ENCODE measurements at regions not wholly inside any gene's neighbourhood (a gene's known extent, or its start where the extent isn't known, plus 50 kb on each side); places are given as distances from the start of the nearest gene placed in this dataset.
"Not testable (repeated sequence)": the region's sequence is repeated elsewhere in the genome, so short reads cannot be mapped to it uniquely, and the experiment has no call there.

- no peak overlapping the region for H3K4me3 ChIP-seq (ENCODE audit: low read depth, low read length)
- no peak for TF ChIP-seq CTCF (IDR thresholded peaks at IDR 0.05; ENCODE audit: insufficient read depth, low read length)
- DNase-seq (ENCODE audit: low read depth), result no peak
Observed at GRCh38 chr2:194494401-194494800, 1162.6 kb upstream of the SLC39A10 start.

GRCh38 chr2:194491409-194492115 is 1165.5 kb upstream of the SLC39A10 start:
- DNase-seq (ENCODE audit: low read depth), result no peak
- no peak for TF ChIP-seq CTCF (IDR thresholded peaks at IDR 0.05; ENCODE audit: insufficient read depth, low read length)
- H3K4me3 ChIP-seq (ENCODE audit: low read depth, low read length), result no peak overlapping the region

GRCh38 chr2:194486326-194486725 is 1170.7 kb upstream of the SLC39A10 start:
- TF ChIP-seq CTCF (IDR thresholded peaks at IDR 0.05; ENCODE audit: insufficient read depth, low read length), result no peak
- H3K4me3 ChIP-seq (ENCODE audit: low read depth, low read length), result no peak overlapping the region
- DNase-seq (ENCODE audit: low read depth), result no peak

- H3K4me3 ChIP-seq (ENCODE audit: low read depth, low read length), result no peak overlapping the region
- no peak for DNase-seq (ENCODE audit: low read depth)
- TF ChIP-seq CTCF (IDR thresholded peaks at IDR 0.05; ENCODE audit: insufficient read depth, low read length), result no peak
Observed at GRCh38 chr2:194483041-194483440, 1174.0 kb upstream of the SLC39A10 start.

- no peak for TF ChIP-seq CTCF (IDR thresholded peaks at IDR 0.05; ENCODE audit: insufficient read depth, low read length)
- H3K4me3 ChIP-seq (ENCODE audit: low read depth, low read length), result no peak overlapping the region
Observed at GRCh38 chr2:194465641-194466040, 1191.4 kb upstream of the SLC39A10 start.

GRCh38 chr2:194464964-194465638 is 1191.9 kb upstream of the SLC39A10 start:
- H3K4me3 ChIP-seq (ENCODE audit: low read depth, low read length), result no peak overlapping the region
- no peak for DNase-seq (ENCODE audit: low read depth)
- no peak for TF ChIP-seq CTCF (IDR thresholded peaks at IDR 0.05; ENCODE audit: insufficient read depth, low read length)

More at GRCh38 chr2:194465641-194466040, 1191.4 kb upstream of the SLC39A10 start:
- DNase-seq (ENCODE audit: low read depth), result no peak

GRCh38 chr2:194462883-194463282 is 1194.1 kb upstream of the SLC39A10 start:
- DNase-seq (ENCODE audit: low read depth); H3K4me3 ChIP-seq (ENCODE audit: low read depth, low read length): not testable (repeated sequence)

Data from fibroblast of the aortic adventitia (primary cell).